ENCODE measurements at regions not wholly inside any gene's neighbourhood (a gene's known extent, or its start where the extent isn't known, plus 50 kb on each side); places are given as distances from the start of the nearest gene placed in this dataset.

DNA sequence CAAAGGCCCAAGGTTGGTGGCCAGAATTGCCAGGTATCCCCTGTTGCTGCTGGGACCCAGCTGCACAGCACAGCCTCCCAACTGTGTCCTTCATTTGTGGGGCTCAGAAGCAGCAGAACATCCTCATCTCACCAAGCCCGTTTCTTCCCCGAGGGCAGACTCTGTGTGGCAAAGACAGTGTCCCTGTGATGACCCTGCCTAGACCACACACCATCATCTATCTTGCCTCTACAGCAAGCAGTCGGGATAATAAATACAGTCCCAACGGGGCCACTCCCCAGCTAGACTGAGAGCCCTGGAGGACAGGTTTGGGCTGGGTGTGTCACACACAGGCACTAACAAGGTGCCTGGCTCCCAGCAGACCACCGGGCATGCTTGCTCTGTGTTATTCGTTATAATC is 93.4 kb downstream of the PTGR3 start:
- intact Hi-C loops (cut with DNase I; ENCODE audit: low total_unique reads), result no loop called here
- Histone ChIP-seq H3K27ac (no peak overlapping the region), H3K4me1 (no peaks in the 10 kb centered on the region), H3K4me3 (no peak overlapping the region), H3K9me3 (no peaks in the 10 kb centered on the region), H3K27me3 (no peaks in the 10 kb centered on the region), H3K36me3 (no peaks in the 10 kb centered on the region)
- no peak for DNase-seq (ENCODE audit: low spot score in 2 of 2)
- TF ChIP-seq POLR2A (IDR thresholded peaks at IDR 0.05) (no peak), CTCF (IDR thresholded peaks at IDR 0.05) (no peak), POLR2AphosphoS5 (IDR thresholded peaks at IDR 0.05) (no peak)
